ENCODE measurements at regions not wholly inside any gene's neighbourhood (a gene's known extent, or its start where the extent isn't known, plus 50 kb on each side); places are given as distances from the start of the nearest gene placed in this dataset.
"Not testable (repeated sequence)": the region's sequence is repeated elsewhere in the genome, so short reads cannot be mapped to it uniquely, and the experiment has no call there.

DNA sequence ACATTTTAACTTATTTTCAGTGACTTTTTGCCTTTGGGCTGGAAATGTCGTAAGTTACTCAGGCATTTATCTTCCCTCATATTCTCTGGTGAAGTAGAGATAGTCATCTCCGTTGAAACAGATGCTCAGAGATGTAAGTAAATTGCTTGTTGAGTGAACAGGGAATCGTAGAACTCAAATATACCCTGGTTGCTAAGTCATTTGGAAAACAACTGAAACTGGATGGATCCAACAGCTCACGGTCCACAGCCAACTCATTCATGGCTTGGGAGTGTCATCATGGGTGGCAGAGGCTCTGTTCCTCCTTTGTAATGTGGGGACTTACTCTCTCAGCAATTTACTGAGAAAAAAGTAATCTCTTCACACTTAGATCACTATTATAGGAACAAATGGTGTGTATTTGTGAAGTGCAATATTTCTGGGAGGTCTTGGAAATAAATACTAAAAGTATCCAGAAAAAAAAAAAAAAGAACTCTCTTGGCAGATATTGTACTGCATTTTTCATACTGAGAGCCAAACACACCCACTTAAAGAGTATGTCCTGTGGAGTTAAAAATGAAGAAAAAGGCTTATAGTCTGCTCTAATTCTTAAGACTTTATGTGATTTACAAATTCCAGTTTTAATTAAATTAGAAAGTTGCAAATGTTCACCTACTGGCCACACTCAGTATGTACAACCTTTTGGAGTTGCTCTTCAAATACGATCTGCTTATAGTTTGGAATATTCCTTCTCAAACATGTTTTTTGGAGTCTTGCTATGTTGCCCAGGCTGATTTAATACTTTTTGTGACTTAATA, 107.4 kb downstream of the LEPR start:
- DNase-seq = no peak

DNA sequence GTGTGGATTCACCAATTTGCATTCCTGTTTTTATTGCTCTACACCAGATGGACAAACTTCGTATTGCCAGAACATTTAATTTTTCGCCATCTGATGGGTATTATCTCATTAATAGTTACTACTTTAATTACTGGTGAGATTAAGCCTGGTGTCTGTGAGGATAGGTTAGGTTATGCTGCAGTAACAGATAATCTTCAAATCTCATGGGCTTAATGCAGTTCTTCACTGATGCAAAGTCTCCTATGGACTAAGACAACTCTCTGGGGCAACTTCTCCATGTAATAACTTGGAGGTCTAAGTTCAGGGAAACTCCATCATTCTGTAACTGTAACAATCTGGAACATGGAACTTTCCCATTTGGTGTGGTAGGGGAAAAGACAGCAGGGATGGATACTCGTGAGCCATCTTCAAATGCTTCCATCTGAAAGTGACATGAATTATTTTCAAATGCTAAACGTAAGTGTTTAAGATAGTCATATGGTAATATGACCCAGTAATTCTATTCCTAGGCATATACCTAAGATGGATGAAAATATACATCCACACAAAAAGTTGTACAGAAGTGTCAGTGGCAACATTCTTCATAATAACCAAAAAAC, 111.6 kb downstream of the LEPR start:
- no peak for DNase-seq

DNA sequence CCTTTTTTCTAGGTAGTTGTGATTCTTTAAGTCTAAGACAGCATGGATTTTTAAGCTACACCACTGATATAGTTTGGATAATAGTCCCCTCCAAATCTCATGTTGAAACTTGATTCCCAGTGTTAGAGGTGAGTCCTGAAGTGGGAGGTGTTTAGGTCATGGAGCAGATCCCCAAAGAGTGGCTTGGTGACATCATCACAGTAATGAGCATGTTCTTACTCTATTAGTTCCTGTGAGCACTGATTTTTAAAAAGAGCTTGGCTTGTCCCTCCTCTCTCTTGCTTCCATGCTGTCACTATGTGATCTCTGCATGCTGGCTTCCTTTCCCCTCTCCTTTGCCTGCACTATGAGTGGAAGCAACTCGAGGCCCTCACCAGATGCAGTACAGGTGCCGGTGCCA, 115.5 kb downstream of the LEPR start:
- no peak for DNase-seq

DNA sequence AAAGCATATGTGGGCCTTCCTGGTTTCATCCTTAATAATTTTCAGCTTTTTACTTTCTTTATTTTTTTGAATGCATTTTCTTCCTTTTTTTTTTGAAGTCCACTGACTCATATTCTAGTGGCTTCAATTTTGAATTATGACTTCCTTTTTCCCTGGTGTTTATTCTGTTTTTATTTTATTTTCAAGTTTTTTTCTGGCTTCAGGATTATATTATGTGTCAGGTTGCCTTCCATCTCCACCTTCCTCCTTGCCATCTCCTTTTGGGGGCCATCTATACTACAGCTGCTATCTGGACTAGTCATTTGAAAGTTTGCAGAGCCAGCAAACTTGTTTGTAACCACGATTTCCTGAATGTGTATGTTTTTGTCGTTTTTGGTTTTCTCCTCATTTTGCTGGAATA, 117.6 kb downstream of the LEPR start:
- no peak for DNase-seq

DNA sequence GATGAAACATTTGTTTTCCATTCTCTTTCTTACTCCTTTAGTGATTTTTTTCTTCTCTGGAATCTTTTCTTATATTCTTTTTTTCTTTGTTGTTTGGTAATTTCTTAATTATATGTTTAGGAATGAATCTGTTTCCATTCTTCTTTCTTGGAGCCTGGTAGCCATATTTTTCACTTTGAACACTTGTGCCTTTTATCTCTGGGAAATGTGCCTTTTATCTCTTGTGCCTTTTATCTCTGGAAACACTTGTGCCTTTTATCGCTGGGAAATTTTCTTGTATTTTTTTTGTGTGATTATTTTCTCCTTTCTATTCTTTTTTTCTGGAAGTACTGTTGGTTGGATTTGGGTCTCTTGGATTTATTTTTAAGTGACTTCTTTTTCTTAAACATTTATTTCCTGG, 118.2 kb downstream of the LEPR start:
- DNase-seq = no peak

DNA sequence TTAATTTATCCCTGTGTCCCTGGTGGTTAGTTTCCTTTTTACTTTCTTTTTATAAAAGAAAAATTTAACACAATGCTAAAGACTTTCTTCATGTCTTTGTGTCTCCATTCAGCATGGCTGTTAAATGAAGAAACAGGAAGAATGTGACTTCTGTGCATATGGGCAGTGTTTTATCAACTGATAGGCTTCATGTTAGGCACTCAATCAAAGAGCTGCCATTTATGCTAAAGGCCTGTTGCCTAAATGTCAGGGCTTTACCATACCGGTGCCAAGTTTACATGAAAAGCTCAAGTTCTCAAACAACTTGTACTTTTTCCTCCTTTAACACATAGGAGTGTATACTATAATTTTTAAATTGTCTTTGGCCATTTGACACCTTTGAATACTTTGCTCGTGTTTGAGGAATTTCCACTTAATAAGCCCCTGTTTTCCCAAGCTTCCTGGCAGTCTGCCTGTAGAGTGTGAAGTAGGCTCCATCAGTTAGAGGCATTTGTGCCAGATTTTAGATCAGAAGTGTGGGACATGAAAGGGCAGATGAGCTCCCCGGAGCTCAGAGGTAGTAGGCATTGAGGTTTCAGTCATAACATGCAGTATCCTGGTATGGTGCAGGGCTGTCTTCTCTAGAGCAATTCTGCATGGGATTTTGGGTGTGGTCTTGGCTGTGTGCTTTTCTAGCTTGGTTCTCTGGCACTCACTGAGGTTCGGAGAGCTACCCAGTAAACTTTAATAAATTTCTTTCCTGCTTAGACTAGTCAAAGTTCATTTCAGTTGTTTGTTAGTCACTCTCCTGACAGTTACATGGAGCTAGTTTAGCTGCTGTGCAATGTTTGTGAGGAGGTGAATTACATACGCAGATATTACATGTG, 119.0 kb downstream of the LEPR start:
- no peak for DNase-seq

DNA sequence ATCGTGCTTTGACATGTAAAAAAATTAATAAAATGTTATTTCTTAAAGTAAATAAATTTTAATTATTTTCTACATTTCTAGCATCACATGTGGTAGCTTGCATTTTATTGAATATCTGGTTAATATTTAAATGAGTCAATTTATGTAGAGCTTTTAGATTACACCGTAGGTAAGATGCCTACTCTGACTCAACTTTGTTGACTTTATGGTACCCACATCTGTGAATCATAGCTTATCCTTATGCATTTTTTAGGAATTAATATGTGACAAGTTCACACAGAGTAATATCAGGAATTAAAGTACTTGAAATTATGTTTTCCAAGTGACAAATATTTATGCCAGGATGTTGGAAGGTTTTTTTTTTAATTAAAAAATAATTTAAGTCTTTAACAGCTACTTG, 120.7 kb downstream of the LEPR start:
- DNase-seq = no peak

DNA sequence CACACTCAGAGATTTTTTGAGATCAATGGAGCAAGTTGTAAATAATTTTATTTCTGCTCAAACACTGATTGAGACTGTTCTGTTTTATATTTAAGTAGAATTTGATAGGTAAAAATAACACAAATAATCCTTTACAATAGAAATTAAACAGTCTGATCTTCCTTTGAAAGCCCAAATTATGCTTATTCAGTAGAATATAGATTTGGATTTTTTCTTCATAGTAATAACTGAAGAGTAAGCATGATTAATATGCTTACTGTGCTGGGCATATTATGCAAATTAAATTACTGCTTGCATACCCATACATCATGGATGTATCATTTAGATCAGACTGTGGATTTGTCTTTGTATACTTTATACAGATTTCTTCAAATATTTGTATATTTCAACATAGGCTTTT, 121.4 kb downstream of the LEPR start:
- DNase-seq = no peak

DNA sequence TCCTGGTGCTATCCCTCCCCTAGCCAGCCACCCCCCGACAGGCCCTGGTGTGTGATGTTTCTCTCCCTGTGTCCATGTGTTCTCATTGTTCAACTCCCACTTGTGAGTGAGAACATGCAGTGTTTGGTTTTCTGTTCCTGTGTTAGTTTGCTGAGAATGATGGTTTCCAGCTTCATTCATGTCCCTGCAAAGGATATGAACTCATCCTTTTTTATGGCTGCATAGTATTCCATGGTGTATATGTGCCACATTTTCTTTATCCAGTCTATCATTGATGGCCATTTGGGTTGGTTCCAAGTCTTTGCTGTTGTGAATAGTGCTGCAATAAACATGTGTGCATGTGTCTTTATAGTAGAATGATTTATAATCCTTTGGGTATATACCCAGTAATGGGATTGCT, 122.1 kb downstream of the LEPR start:
- not testable (repeated sequence) for DNase-seq

DNA sequence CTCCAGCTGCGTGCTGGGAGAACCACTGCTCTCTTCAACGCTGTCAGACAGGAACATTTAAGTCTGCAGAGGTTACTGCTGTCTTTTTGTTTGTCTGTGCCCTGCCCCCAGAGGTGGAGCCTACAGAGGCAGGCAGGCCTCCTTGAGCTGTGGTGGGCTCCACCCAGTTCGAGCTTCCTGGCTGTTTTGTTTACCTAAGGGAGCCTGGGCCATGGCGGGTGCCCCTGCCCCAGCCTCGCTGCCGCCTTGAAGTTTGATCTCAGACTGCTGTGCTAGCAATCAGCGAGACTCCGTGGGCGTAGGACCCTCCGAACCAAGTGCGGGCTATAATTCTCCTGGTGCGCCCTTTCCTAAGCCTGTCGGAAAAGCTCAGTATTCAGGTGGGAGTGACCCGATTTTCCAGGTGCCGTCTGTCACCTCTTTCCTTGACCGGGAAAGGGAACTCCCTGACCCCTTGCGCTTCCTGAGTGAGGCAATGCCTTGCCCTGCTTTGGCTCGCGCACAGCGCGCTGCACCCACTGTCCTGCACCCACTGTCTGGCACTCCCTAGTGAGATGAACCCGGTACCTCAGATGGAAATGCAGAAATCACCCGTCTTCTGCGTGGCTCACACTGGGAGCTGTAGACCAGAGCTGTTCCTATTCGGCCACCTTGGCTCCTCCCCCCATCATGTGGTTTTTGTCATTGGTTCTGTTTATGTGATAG, 130.0 kb downstream of the LEPR start:
- not testable (repeated sequence) for DNase-seq

DNA sequence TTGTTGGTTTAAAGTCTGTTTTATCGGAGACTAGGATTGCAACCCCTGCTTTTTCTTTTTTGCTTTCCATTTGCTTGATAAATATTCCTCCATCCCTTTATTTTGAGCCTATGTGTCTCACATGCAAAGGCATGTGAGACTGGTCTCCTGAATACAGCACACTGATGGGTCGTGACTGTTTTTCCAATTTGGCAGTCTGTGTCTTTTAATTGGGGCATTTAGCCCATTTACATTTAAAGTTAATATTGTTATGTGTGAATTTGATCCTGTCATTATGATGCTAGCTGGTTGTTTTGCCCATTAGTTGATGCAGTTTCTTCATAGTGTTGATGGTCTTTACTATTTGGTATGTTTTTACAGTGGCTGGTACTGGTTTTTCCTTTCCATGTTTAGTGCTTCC, 132.0 kb downstream of the LEPR start:
- not testable (repeated sequence) for DNase-seq

DNA sequence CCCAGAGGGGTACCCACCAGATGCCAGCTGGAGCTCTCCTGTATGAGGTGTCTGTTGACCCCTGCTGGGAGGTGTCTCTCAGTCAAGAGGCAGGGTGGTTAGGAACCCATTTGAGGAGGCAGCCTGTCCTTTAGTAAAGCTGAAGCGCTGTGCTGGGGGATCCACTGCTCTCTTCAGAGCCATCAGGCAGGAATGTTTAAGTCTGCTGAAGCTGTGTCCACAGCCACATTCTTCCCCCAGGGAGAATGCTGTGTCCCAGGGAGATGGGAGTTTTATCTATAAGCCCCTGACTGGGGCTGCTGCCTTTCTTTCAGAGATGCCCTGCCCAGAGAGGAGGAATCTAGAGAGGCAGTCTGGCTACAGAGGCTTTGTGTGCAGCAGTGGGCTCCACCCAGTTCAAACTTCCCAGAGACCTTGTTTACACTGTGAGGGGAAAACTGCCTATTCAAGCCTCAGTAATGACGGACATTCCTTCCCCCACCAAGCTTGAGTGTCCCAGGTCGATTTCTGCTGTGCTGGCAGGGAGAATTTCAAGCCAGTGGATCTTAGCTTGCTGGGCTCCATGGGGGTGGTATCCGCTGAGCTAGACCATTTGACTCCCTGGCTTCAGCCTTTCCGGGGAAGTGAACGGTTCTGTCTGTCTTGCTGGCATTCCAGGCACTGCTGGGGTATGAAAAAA, 133.8 kb downstream of the LEPR start:
- not testable (repeated sequence) for DNase-seq

DNA sequence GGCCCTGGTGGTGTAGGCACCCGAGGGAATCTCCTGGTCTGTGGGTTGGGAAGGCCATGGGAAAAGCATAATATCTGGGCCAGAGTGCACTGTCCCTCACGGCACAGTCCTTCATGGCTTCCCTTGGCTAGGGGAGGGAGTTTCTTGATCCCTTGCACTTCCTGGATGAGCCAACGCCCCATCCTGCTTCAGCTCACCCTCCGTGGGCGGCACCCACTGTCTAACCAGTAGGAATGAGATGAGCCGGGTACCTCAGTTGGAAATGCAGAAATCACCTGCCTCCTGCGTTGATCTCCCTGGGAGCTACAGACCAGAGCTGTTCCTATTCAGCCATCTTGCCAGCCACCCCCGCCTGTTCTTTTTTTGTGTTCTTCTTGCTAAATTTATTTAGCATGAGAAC, 134.4 kb downstream of the LEPR start:
- no peak for DNase-seq

DNA sequence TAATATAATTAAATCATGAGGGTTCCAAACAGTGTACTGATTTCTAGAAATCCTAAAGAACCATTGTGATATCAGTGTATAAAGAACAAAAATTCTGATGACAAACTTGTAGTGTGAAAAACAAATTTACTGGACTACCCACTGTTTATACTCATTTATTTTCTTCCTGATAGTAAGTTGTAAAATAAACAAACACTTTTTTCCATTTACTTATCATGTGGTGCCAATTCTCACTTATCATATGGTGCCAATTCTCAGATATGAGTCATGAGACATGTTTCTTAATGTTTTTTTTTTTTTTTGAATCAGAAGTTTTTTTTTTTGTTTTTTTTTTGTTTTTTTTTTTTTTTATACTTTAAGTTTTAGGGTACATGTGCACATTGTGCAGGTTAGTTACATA, 137.7 kb downstream of the LEPR start:
- DNase-seq = no peak

DNA sequence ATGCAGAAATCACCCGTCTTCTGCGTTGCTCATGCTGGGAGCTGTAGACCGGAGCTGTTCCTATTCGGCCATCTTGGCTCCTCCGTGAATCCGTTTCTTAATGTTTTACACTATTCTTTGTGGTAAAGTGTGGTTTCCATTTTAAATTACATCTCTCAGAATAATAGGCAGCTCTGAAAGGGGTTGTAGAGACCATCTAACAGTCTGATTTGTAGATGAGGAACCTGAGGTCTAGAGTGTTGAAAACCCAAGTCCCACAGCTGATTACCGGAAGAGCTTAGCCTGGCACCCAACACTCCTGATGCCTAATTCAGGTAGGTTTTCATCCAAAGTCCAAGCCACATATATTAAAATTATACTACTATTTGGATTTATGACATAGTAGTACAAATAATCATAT, 144.0 kb downstream of the LEPR start:
- DNase-seq = no peak

DNA sequence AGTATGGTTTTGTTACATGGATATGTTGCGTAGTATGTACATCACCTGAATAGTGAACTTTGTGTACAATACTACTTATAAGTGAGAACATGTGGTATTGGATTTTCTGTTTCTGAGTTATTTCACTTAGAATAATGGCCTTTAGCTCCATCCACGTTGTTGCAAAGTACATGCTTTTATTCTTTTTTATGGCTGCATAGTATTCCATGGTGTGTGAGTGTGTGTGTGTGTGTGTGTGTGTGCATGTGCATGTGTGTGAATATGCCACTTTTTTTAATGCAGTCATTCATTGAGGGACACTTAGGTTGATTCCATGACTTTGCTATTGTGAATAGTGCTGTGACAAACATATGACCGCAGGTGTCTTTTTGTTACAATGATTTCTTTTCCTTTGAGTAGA, 147.8 kb downstream of the LEPR start:
- no peak for DNase-seq

DNA sequence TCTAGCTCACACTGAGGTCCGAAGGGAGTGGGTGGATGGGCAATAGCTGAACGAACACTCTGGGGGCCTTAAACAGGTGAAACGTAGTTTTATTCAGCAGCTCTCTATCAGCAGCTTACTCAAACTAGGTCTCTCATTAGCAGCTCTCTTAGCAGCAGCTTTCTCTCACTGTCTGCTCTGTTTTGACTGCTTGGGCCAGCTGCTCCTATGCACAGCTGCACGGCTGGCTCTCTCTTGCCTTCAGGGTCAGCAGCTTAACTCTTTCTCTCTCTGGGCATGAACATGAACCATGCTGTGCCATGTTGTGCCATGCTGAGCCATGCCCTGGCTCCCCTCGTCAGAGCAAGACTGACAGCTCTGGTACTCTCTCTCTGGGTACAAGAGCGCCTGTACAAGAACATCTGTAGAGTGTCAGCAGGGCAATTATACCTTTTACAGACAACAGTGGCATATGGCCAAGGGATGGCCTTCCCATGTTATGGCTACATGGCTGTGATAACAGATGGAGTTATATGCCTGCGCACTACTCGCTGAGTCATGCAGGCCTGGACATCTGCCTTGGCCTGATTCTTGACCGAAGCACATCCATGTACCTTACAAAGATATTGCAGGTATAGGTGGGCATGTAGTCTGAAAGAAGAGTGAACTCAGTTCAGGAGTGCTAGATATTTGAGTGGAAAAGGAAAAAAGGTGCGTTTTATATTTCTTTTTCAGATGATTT, 152.4 kb downstream of the LEPR start:
- no peak for DNase-seq

DNA sequence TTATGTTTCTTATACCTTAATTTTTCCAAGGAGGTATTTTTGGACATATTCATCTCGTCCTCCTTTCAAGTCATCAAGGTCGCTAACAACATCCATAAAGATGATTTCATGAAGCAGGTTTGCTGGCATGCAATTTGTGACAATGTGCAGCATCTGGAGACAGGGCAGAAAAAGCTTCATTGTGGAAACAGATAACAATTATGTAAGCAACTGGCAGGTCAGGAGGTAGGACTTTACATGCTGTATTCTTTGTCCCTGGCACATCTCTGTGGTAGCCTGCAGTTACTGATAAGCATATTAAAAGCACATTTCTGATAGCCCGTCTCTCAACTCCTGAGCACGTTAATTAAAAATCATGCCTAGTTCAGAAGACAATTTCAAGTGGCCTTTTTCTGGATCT, 156.8 kb downstream of the LEPR start:
- no peak for DNase-seq

DNA sequence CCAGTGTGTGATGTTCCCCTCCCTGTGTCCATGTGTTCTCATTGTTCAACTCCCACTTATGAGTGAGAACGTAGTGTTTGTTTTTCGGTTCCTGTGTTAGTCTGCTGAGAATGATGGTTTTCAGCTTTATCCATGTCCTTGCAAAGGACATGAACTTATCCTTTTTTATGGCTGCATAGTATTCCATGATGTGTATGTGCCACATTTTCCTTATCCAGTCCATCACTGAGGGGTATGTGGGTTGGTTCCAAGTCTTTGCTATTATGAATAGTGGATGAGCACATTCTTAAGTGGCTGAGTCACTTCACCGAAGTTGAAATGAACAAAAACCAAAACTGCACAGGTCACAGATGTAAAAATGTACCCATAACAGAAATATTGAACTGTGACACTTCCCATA, 157.5 kb downstream of the LEPR start:
- DNase-seq = not testable (repeated sequence)

DNA sequence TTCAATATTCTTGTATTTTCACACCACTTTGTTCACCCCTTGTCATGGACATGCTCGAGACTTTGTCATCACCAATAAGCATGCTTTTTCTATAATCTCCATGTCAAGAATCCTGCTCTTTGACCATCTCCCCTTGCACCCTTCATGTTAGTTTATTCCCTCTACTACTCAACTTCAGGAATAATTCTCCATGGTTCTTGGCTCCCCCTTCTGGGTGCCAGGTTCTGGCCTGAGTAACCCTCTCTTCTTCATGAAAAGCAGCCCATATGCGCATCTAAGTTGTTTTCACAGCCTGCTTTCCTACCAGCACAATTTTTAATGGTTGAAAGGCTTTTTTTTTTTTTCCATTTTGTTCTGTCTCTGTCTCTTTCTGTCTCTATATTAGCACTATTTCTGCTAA, 160.7 kb downstream of the LEPR start:
- no peak for DNase-seq

DNA sequence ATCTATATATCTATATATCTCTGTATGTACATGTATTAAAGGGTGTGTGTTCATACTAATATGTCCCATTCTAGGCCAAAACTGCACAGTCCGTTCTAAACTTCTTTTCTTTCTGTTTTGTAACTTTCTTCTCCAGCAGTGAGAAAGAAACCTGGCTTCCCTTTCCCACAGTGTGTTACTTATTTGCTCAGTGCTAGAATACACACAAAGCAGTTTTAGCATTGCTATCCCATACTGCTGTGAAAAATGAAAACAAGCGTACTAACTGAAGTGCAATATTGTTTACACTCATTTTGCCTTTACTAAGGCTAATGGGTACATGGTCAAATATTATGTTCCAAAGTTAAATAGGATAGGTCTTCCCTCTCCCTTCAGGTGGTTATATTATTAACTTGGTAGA, 163.9 kb downstream of the LEPR start:
- no peak for DNase-seq

DNA sequence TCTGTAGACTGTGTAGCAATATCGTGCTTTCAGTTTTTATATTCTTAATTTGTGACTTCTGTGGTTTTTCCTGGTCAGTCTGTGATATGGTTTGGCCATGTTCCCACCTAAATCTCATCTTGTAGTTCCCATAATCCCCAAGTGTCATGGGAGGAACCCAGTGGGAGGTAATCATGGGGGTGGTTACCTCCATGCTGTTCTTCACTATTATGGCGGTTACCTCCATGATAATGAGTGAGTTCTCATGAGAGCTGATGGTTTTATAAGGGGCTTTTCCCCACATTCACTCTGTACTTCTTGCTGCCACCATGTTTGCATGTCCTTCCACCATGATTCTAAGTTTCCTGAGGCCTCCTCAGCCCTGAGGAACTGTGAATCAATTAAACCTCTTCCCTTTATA, 169.8 kb downstream of the LEPR start:
- DNase-seq = no peak
